ENCODE measurements at regions not wholly inside any gene's neighbourhood (a gene's known extent, or its start where the extent isn't known, plus 50 kb on each side); places are given as distances from the start of the nearest gene placed in this dataset.
A peak's percentile ranks its signal among the peaks of the same experiment; 100 is the strongest.

DNA sequence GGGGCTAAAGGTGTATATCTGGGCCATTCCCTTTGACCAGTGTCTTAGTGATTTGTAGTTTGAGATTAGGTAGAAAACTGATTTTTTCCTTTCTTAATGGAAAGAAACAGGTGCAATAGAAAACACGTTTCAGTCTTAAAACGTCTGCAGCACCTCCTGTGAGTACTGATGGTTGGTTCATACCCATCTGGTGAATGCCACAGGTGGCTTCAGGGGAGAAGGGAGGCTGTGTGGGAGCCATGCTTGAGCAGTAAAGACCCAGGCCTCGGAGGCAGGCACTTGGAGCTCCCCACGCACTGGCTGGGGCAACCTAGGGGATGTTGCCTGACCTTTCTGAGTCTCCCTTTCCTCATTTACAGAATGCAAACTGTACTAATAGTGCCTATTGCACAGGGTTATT lies 171.5 kb upstream of the GRB10 start:
- no peak overlapping the region for H3K4me3 ChIP-seq (ENCODE audit: low read length in 2 of 2)
- no peaks in the 10 kb centered on the region for H3K27me3 ChIP-seq (ENCODE audit: control insufficient read depth in 1 of 2, insufficient read depth in 2 of 2, low read length in 1 of 2)
- no peaks in the 10 kb centered on the region for H3K9me3 ChIP-seq (ENCODE audit: control insufficient read depth, low read length)
- no peak for DNase-seq
- WGBS, 2 donors = 80 to 86% methylated on average over 4 of the region's 4 CpGs
- no peak for ATAC-seq (ENCODE audit: low FRiP score)
- intact Hi-C loops (cut with DNase I) = no loop called here
- no peaks in the 10 kb centered on the region for H3K36me3 ChIP-seq (ENCODE audit: control insufficient read depth in 1 of 2, insufficient read depth in 2 of 2, low read length in 1 of 2)
- no peak overlapping the region for H3K27ac ChIP-seq (ENCODE audit: low read depth in 1 of 2, low read length in 2 of 2)
- H3K4me1 ChIP-seq (ENCODE audit: control insufficient read depth in 1 of 2, insufficient read depth in 2 of 2, low read length in 2 of 2) = peaks cover 0 to 5% of the 10 kb centered on the region in 2 donors

DNA sequence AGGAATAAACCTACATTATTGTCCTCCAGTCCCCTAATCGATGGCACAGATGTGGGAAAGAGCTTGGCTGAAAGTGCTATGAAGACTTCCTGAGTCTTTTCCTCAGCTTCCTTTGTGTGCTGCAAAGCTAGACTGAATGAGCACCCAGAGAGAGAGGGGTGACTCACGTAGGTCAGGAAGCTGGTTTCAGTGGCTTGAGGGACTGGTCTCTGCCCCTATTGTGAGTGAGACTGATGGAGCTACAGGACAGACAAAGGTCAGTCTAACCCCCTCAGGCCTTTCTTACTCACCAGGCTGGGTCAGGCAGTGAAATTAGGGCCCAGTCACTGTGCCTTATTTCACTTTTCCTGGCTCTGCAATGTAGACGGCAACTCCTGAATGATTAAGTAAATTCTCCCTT lies 171.1 kb upstream of the GRB10 start:
- no peak overlapping the region for H3K4me3 ChIP-seq (ENCODE audit: low read length in 2 of 2)
- H3K27ac ChIP-seq (ENCODE audit: low read depth in 1 of 2, low read length in 2 of 2) = no peak overlapping the region
- DNase-seq (no peak), ATAC-seq (ENCODE audit: low FRiP score) (peak; percentile 27)
- no peaks in the 10 kb centered on the region for H3K36me3 ChIP-seq (ENCODE audit: control insufficient read depth in 1 of 2, insufficient read depth in 2 of 2, low read length in 1 of 2)
- no peaks in the 10 kb centered on the region for H3K27me3 ChIP-seq (ENCODE audit: control insufficient read depth in 1 of 2, insufficient read depth in 2 of 2, low read length in 1 of 2)
- H3K9me3 ChIP-seq (ENCODE audit: control insufficient read depth, low read length) = no peaks in the 10 kb centered on the region
- intact Hi-C loops (cut with DNase I) = no loop called here
- peaks cover 0 to 5% of the 10 kb centered on the region in 2 donors for H3K4me1 ChIP-seq (ENCODE audit: control insufficient read depth in 1 of 2, insufficient read depth in 2 of 2, low read length in 2 of 2)
- 75 to 83% methylated on average over 3 of the region's 3 CpGs for WGBS, 2 donors

GRCh38 chr7:50953303-50953702 lies 170.6 kb upstream of the GRB10 start:
- Histone ChIP-seq H3K27me3 (ENCODE audit: control insufficient read depth in 1 of 2, insufficient read depth in 2 of 2, low read length in 1 of 2) (no peaks in the 10 kb centered on the region), H3K36me3 (ENCODE audit: control insufficient read depth in 1 of 2, insufficient read depth in 2 of 2, low read length in 1 of 2) (no peaks in the 10 kb centered on the region), H3K4me3 (ENCODE audit: low read length in 2 of 2) (no peak overlapping the region), H3K9me3 (ENCODE audit: control insufficient read depth, low read length) (no peaks in the 10 kb centered on the region), H3K4me1 (ENCODE audit: control insufficient read depth in 1 of 2, insufficient read depth in 2 of 2, low read length in 2 of 2) (peaks cover 0 to 5% of the 10 kb centered on the region in 2 donors), H3K27ac (ENCODE audit: low read depth in 1 of 2, low read length in 2 of 2) (no peak overlapping the region)
- intact Hi-C loops (cut with DNase I) = no loop called here
- no peak for ATAC-seq (ENCODE audit: low FRiP score)
- no peak for DNase-seq
- 30 to 34% methylated on average over 6 of the region's 6 CpGs for WGBS, 2 donors

DNA sequence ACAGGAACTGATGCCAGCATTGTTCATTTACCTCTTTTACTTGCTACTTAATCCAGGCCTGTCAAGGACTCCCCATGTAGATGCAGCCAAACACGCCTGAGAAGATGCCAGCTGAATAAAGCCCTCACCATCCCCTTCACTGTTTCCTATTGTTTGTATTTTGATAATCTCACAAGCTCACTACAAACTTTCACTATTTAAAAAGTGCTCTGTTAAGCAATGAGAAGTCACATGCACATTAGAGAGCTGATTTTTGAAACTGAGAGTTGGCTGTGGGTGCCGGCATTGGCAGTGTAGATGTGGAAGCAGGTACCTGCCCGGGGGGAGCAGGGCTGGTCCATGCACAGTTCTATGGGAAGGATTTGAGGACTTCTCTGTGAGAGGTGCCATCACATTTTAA lies 169.8 kb upstream of the GRB10 start:
- no peaks in the 10 kb centered on the region for H3K36me3 ChIP-seq (ENCODE audit: control insufficient read depth in 1 of 2, insufficient read depth in 2 of 2, low read length in 1 of 2)
- no peak for DNase-seq
- no peak for ATAC-seq (ENCODE audit: low FRiP score)
- H3K27me3 ChIP-seq (ENCODE audit: control insufficient read depth in 1 of 2, insufficient read depth in 2 of 2, low read length in 1 of 2) = no peaks in the 10 kb centered on the region
- H3K4me1 ChIP-seq (ENCODE audit: control insufficient read depth in 1 of 2, insufficient read depth in 2 of 2, low read length in 2 of 2) = peaks cover 0 to 5% of the 10 kb centered on the region in 2 donors
- no peak overlapping the region for H3K27ac ChIP-seq (ENCODE audit: low read depth in 1 of 2, low read length in 2 of 2)
- H3K9me3 ChIP-seq (ENCODE audit: control insufficient read depth, low read length) = no peaks in the 10 kb centered on the region
- intact Hi-C loops (cut with DNase I) = no loop called here
- H3K4me3 ChIP-seq (ENCODE audit: low read length in 2 of 2) = no peak overlapping the region
- 13 to 21% methylated on average over 3 of the region's 3 CpGs for WGBS, 2 donors

- WGBS, 2 donors = 56 to 58% methylated on average over 1 of the region's 1 CpG
- intact Hi-C loops (cut with DNase I) = no loop called here
Measured at GRCh38 chr7:50952120-50952519, 169.4 kb upstream of the GRB10 start.

GRCh38 chr7:50943482-50943881 lies 160.8 kb upstream of the GRB10 start:
- Histone ChIP-seq H3K4me1 (ENCODE audit: control insufficient read depth in 1 of 2, insufficient read depth in 2 of 2, low read length in 2 of 2) (no peaks in the 10 kb centered on the region), H3K27ac (ENCODE audit: low read depth in 1 of 2, low read length in 2 of 2) (no peak overlapping the region), H3K36me3 (ENCODE audit: control insufficient read depth in 1 of 2, insufficient read depth in 2 of 2, low read length in 1 of 2) (no peaks in the 10 kb centered on the region), H3K4me3 (ENCODE audit: low read length in 2 of 2) (no peak overlapping the region), H3K9me3 (ENCODE audit: control insufficient read depth, low read length) (no peaks in the 10 kb centered on the region), H3K27me3 (ENCODE audit: control insufficient read depth in 1 of 2, insufficient read depth in 2 of 2, low read length in 1 of 2) (no peaks in the 10 kb centered on the region)
- 84 to 93% methylated on average over 2 of the region's 2 CpGs for WGBS, 2 donors
- intact Hi-C loops (cut with DNase I) = no loop called here
- DNase-seq (no peak), ATAC-seq (ENCODE audit: low FRiP score) (no peak)

More at GRCh38 chr7:50952120-50952519, 169.4 kb upstream of the GRB10 start:
- no peaks in the 10 kb centered on the region for H3K36me3 ChIP-seq (ENCODE audit: control insufficient read depth in 1 of 2, insufficient read depth in 2 of 2, low read length in 1 of 2)
- H3K9me3 ChIP-seq (ENCODE audit: control insufficient read depth, low read length) = no peaks in the 10 kb centered on the region
- DNase-seq (no peak), ATAC-seq (ENCODE audit: low FRiP score) (no peak)
- H3K27me3 ChIP-seq (ENCODE audit: control insufficient read depth in 1 of 2, insufficient read depth in 2 of 2, low read length in 1 of 2) = no peaks in the 10 kb centered on the region
- H3K27ac ChIP-seq (ENCODE audit: low read depth in 1 of 2, low read length in 2 of 2) = no peak overlapping the region
- H3K4me1 ChIP-seq (ENCODE audit: control insufficient read depth in 1 of 2, insufficient read depth in 2 of 2, low read length in 2 of 2) = peaks cover 0 to 5% of the 10 kb centered on the region in 2 donors
- H3K4me3 ChIP-seq (ENCODE audit: low read length in 2 of 2) = no peak overlapping the region

DNA sequence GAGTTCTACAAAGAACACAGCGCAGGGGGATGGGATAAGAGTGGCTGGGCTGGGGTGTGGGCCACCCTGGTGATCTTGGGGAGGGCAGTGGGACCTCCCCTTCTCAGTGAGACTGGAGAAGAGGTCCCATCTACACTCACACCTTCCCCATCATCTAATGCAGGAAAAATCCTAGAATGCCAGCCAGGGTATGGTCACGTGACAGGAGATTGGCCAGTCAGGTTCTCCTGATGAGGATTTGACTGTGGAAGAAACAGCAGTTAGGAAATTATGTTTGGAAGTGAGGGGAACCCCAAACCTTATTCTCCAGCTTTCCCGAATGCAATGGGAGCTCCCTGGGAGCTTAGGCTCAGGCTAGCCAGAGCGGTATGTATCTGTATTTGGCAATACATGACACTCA lies 158.8 kb upstream of the GRB10 start:
- intact Hi-C loops (cut with DNase I) = no loop called here
- DNase-seq (no peak), ATAC-seq (ENCODE audit: low FRiP score) (no peak)
- WGBS, 2 donors = 82 to 91% methylated on average over 4 of the region's 4 CpGs
- Histone ChIP-seq H3K27ac (ENCODE audit: low read depth in 1 of 2, low read length in 2 of 2) (no peak overlapping the region), H3K27me3 (ENCODE audit: control insufficient read depth in 1 of 2, insufficient read depth in 2 of 2, low read length in 1 of 2) (no peaks in the 10 kb centered on the region), H3K4me3 (ENCODE audit: low read length in 2 of 2) (no peak overlapping the region), H3K4me1 (ENCODE audit: control insufficient read depth in 1 of 2, insufficient read depth in 2 of 2, low read length in 2 of 2) (no peaks in the 10 kb centered on the region), H3K9me3 (ENCODE audit: control insufficient read depth, low read length) (peaks cover 2% of the 10 kb centered on the region), H3K36me3 (ENCODE audit: control insufficient read depth in 1 of 2, insufficient read depth in 2 of 2, low read length in 1 of 2) (no peaks in the 10 kb centered on the region)

- Histone ChIP-seq H3K4me1 (ENCODE audit: control insufficient read depth in 1 of 2, insufficient read depth in 2 of 2, low read length in 2 of 2) (no peaks in the 10 kb centered on the region), H3K27me3 (ENCODE audit: control insufficient read depth in 1 of 2, insufficient read depth in 2 of 2, low read length in 1 of 2) (no peaks in the 10 kb centered on the region), H3K27ac (ENCODE audit: low read depth in 1 of 2, low read length in 2 of 2) (no peak overlapping the region), H3K4me3 (ENCODE audit: low read length in 2 of 2) (no peak overlapping the region), H3K9me3 (ENCODE audit: control insufficient read depth, low read length) (peaks cover 2% of the 10 kb centered on the region), H3K36me3 (ENCODE audit: control insufficient read depth in 1 of 2, insufficient read depth in 2 of 2, low read length in 1 of 2) (no peaks in the 10 kb centered on the region)
- ATAC-seq (ENCODE audit: low FRiP score) (no peak), DNase-seq (no peak)
- 21 to 34% methylated on average over 6 of the region's 6 CpGs for WGBS, 2 donors
- intact Hi-C loops (cut with DNase I) = no loop called here
Measured at GRCh38 chr7:50940621-50941020, 157.9 kb upstream of the GRB10 start.

DNA sequence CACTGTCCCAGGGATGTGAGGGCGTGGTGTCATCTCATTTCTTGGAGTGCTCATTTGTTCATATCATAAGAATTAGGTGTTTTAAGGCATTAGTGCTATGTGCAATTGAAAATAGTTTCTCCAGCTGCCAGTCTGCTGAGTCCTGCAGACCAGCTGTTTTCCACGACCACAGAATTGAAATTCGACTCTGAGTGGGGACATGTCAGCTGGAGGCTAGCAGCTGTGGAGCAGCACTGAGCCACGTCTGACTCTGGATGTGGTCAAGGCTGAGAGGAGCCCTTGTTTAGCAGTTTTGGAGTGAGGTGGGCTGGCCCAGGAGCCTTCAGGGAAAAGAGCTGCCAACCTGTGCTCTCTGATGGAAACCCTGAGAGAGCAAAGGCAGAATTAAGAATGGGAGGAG lies 156.3 kb upstream of the GRB10 start:
- Histone ChIP-seq H3K4me1 (ENCODE audit: control insufficient read depth in 1 of 2, insufficient read depth in 2 of 2, low read length in 2 of 2) (no peaks in the 10 kb centered on the region), H3K27me3 (ENCODE audit: control insufficient read depth in 1 of 2, insufficient read depth in 2 of 2, low read length in 1 of 2) (no peaks in the 10 kb centered on the region), H3K36me3 (ENCODE audit: control insufficient read depth in 1 of 2, insufficient read depth in 2 of 2, low read length in 1 of 2) (no peaks in the 10 kb centered on the region), H3K27ac (ENCODE audit: low read depth in 1 of 2, low read length in 2 of 2) (no peak overlapping the region), H3K9me3 (ENCODE audit: control insufficient read depth, low read length) (peaks cover 2% of the 10 kb centered on the region), H3K4me3 (ENCODE audit: low read length in 2 of 2) (no peak overlapping the region)
- 29 to 37% methylated on average over 4 of the region's 4 CpGs for WGBS, 2 donors
- no peak for ATAC-seq (ENCODE audit: low FRiP score)
- DNase-seq = no peak
- intact Hi-C loops (cut with DNase I) = no loop called here
